GM19395 (cell line): ENCODE measurements at regions not wholly inside any gene's neighbourhood (a gene's known extent, or its start where the extent isn't known, plus 50 kb on each side); places are given as distances from the start of the nearest gene placed in this dataset.

Experiments used
- ATAC-seq: cut with Tn5 transposase; IDR thresholded peaks from one replicate; pipeline ENCODE4 v1.9.1; 2021; ENCODE audit warnings: mild to moderate bottlenecking, moderate library complexity; ENCODE audit not compliant: unreplicated experiment

DNA sequence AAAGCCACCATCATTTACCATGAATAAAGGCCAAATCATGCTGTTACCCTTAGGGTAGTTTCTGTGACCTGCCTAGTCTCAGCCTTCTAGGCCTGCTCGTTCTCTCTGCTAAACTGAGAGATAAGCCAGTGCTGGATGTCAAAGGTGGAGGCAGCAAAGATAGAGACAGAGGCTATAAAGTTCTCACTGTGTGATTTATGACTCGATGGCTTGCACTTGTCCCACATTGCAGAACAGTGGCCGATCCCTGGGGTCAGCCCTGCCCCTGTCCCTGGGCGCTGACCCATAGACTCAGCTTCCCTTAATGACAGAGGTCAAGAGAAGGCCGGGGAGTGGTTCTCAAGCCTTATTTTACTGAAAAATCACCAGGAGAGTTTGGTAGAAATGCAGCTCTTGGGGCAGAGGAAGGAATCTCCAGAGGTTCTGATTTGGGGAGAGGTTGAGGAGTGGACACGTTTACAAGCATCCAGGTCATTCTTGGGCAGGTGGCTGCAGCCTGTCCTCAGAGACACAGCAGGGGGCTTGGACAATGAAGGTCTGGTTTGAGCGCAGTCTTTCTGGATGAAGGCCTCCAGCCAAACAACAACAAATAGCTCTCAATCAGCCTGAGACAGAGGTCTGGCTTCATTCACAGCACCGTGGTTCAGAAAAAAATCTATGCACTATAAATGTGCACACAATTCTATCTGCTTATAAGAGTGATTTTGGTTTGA, 143.5 kb downstream of the ACKR3 start:
- ATAC-seq: no peak

DNA sequence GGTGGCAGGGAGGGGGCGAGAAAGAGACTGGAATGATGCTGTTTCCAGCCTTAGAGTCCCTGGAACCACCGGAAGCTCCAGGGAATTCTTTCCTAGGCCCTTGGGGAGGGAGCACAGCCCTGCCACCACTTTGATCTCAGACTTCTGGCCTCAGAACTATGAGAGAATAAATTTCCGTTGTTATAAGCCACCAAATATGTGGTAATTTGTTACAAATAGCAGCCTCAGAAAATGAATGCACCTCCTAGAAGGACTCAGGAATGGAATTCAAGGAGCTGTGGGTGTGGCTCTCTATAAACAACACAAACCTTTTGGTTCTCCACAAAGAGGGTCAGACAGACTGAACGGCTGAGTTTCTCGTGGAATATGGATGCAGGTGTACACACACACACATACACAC, 144.5 kb downstream of the ACKR3 start:
- ATAC-seq: no peak

- no peak for ATAC-seq
These were observed 145.5 kb downstream of the ACKR3 start for GRCh38 chr2:236715077-236715476.

DNA sequence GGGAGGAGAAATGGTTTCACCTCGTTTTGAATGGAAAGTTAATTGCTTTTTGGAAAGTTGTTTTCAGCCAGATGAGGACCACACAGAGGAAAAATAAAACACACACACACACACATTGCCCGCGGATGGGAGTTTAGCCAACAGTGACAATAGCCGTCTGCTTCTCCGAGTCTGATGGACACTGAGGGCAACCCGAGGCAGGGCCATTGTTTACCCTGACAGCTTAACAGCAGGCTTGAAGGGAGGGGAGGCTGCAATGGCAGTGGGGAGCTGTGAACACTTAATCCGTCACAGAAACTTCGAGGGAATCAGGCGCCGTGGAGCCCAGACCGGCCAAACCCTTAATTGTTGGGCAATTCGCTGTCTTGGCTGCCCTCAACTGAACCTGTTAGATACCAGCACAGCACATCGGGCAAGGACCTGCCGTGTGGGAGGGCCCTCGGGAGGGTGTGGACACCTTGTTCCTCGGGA, 145.9 kb downstream of the ACKR3 start:
- ATAC-seq: no peak

GRCh38 chr2:236717120-236717519, 147.5 kb downstream of the ACKR3 start:
- no peak for ATAC-seq

DNA sequence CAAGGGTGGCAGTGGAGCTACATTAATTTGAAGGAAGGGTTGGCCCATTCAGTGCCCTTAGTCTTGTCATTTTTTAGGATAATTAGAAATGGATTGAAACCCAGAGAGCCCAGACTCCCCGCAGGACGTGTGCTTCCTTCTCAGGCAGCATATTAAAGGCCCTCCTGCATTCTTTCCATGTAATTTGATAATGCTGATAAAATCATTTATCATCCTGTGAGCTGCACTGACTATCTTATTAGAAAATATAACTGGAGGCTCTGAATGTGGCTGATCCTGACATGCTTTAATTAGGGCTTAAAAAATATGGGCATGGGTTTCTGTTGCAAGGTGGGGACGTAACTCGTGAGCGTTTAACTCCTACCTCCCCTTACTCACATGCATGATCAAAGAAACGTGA, 148.1 kb downstream of the ACKR3 start:
- no peak for ATAC-seq

DNA sequence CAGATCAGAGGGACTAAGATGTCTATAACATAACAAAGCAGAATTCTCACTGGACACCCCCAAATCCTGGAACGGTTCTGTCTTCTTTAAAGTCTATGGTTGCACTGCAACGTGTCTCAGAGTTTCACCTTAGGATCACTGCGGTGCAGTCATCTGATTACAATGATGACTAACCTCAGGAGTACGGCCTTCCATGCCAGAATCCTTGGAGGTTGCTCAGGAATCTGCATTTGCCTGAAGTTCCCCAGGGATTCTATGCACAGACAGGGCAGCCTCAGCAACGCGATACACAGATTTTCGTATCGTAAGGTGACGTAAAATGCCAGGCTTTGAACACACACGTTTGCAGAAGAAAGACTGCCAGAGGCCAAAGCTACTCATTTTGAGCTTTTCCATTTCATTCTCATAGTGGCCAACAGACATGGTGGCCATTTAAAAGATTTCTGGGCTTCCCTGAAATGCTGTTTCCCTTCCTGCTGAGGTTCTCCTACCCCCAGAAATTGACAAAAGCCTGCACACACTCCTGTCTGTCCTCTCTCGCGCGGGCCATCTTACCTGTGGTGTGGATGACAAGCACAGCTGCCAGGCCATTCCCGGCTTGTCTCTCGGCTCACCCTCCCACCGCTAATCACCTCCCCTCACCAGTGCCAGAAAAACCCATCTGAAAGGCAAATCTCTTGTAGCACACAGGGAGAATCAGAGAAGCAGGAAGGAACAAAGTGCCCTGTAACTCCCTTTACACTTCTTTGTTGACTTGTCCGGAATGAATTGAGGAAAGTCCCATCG, 148.8 kb downstream of the ACKR3 start:
- ATAC-seq: no peak

GRCh38 chr2:236719192-236719635, 149.6 kb downstream of the ACKR3 start:
- ATAC-seq: no peak

- no peak for ATAC-seq
These were observed 151.4 kb downstream of the ACKR3 start for GRCh38 chr2:236720974-236721540.

GRCh38 chr2:236724200-236724599, 154.6 kb downstream of the ACKR3 start:
- ATAC-seq: no peak

DNA sequence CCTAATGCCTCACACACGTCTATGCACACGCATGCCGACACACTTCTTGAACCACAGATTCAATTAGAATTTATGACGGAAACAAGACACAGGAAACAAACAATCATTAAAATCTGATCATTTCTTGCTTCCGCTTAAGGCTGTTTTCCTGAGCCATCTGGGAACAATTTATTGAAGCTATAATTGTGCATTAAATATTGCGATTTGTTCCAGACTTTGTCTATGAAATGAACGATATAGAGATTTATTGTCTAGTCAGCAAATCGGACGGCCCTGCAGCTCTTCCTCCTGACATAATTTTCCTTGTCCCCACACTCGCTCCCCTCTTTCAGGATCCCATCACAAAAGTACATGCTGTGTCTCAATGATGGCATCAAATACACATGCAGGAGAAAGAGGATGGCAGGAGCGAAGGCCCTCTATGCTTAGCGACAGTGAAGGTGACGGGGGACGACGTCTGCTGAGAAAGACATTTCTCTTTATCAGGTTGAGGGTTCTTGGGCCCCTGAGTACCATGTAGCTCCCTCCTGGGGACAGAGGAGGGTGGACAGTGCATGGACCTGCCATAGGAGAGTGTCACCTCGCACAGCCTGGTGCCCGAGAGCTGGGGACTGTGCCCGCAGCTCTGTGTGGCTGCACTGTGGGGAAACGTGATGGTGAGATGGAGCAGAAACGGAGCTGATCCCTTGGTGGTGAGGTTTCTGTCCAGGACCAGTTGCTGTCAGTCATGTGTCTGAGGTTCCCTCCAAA, 157.3 kb downstream of the ACKR3 start:
- ATAC-seq: no peak

DNA sequence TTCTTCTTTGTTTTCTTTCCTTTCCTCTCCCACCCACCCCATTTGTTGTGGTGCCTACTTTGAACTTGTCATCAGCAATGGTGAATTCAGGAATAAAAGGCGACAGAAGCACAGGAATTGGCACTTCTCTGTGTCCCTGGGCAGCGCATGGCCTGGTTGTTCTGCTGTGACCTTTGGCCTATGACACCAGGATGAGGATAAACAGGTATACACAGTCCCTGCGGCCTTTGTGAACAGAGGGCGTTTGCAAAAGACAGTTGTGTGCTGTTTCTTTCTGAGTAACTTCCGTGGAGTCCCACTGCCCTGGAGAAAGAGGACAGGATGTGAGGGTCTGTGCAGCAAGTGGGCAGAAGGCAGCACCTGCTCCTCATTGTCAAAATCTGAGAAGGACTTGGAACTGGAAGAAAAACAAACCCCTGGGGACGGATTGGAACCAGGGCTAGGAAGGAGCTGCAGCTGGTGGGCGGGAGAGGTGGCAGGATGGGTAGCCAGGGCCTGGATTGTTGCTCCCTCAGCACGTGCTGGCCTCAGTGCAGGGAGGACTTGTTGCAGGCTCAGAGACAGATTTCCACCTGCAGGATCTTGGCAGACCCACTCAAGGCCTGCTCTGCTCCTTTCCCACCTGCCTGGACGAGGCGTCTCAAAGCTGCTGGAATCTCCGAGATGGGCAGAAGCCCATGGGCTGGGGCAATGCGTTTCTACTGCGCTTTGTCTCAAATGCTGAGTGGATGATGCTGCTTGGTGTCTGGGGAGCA, 159.5 kb downstream of the ACKR3 start:
- no peak for ATAC-seq

GRCh38 chr2:236730393-236730792, 160.8 kb downstream of the ACKR3 start:
- ATAC-seq: no peak

DNA sequence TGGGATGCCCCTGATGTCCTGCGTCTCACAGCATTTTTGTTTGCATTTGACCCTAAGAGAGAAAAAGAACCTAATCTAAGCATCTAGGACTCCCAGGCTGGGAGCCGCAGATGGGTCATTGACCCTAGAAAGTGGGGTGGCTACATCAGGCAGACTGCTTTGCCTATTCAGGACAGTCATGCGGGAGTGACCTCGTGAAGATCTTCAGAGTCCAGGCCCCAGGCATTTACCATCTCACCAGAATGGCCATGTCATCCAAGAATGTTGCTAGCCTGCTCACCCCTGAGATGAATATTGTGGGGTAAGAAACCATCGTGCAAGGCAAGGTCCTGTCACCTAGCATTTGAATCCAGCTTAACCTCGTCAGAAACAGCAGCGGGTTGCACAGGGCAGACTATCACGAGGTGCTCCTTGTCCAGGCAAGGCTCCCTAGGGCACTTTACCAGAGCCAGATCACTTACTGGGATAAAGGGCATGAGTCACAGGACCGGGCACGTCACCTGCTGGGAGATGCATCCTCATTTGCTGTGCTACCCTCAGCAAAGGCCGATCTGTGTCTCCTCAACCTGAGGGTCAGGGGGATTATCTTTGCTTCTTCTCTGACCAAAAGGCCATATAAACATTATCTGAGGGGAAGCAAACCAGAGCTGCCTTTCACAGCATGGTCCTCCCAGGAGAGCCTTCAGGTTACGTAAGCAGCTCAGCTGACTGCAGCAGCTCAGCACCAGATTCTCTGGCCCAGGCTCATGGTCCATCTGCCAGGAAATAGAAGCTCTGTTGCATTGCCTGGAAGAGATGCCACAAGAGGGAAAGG, 162.3 kb downstream of the ACKR3 start:
- ATAC-seq: no peak

DNA sequence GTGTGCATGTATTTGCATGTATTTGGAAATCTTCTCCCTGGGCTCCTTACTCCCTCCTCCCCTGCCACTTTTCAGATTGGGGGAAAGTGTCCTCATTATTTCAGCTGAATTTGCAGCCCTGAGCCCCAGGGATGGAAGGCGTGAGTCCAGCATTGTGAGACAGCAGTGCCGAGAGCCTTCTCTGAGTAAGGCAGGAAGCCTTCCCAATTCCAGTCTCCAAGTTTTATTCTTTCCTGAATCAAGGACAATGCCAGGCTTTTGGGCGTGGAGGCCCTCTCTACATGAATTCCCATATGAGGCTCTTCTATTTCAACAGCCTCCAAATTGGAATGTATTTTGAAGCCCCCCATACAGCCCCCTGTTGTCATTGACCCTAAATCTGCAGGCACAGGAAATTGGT, 163.5 kb downstream of the ACKR3 start:
- ATAC-seq: no peak

- no peak for ATAC-seq
These were observed 166.2 kb downstream of the ACKR3 start for GRCh38 chr2:236735825-236736238.

- no peak for ATAC-seq
These were observed 168.4 kb downstream of the ACKR3 start for GRCh38 chr2:236738030-236738429.

- ATAC-seq: no peak
These were observed 169.3 kb downstream of the ACKR3 start for GRCh38 chr2:236738896-236739295.

DNA sequence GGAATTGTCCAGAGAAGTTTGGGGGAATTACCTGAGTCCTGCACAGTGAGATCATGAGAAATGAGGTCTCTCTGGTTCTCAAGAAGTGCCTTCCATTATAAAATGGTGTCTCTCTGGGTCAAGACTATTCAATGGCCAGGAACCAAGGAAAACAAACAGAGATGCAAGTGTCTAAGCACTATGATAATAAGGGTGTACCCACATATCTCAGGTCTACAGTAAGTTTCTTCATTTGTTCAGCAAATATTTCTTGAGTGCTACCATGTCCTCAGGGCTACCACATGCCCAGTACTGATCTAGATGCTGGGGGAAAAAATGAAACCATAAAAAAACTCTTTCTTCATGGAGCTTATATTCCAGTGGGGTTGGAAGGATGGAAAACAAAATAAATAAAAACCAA, 170.0 kb downstream of the ACKR3 start:
- no peak for ATAC-seq

GRCh38 chr2:236740506-236740905, 170.9 kb downstream of the ACKR3 start:
- ATAC-seq: no peak
